NT2/D1 (cell line): ENCODE measurements at regions not wholly inside any gene's neighbourhood (a gene's known extent, or its start where the extent isn't known, plus 50 kb on each side); places are given as distances from the start of the nearest gene placed in this dataset.

Experiments used
- YY1 ChIP-seq: IDR thresholded peaks from 2 replicates; pipeline ENCODE4 v1.6.1; 2011; ENCODE audit not compliant: insufficient read length, insufficient read depth
- ZNF274 ChIP-seq: IDR thresholded peaks from 2 replicates; pipeline ENCODE4 v1.6.1; 2011; ENCODE audit warnings: mild to moderate bottlenecking, low read depth, low read length

DNA sequence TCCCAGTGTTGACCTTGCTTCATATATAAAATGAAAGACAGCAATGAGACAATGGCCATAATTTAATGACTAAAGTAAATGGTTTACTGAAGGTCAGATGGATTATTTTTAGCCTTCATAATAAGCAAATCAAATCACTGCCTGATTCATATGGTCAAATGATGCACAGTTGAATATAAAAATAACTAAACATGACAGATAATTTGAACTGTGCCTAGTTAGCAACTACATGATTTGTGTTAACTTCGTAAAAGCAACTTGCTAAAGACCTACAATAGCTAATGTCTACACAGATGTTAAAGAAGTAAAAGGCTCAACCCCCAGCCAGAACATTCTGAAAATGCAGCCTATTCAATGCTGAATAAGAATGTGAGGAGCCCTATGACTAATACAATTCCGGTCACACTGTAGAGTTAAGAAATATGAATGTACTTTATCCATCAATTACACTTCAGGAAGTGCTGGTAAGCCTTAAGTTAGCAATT, 590.8 kb upstream of the CDH2 start:
- TF ChIP-seq YY1: no peak
- TF ChIP-seq ZNF274: no peak
